Lower lobe of right lung (tissue), 2 donors: ENCODE measurements at regions not wholly inside any gene's neighbourhood (a gene's known extent, or its start where the extent isn't known, plus 50 kb on each side); places are given as distances from the start of the nearest gene placed in this dataset.
"Not testable (repeated sequence)": the region's sequence is repeated elsewhere in the genome, so short reads cannot be mapped to it uniquely, and the experiment has no call there.

Source experiments
- ATAC-seq, 2 donors: fragments of 200-7000 bp; cut with Tn5 transposase; one replicate each; pipeline ENCODE4 v1.9.1; 2020 to 2022; ENCODE audit warnings: mild to moderate bottlenecking in 2 of 2, moderate library complexity in 2 of 2
- DNase-seq: peaks from one replicate; pipeline ENCODE4 v3.0.0-alpha.2; 2020
- H3K27ac ChIP-seq: fragments of 200-600 bp; one replicate; pipeline ENCODE4 v1.8.0; 2022
- H3K27me3 ChIP-seq: fragments of 200-600 bp; one replicate; pipeline ENCODE4 v1.8.0; 2022; ENCODE audit warnings: low read depth
- H3K36me3 ChIP-seq: fragments of 200-600 bp; one replicate; pipeline ENCODE4 v1.8.0; 2022; ENCODE audit warnings: mild to moderate bottlenecking
- H3K4me1 ChIP-seq: fragments of 200-600 bp; one replicate; pipeline ENCODE4 v1.8.0; 2022
- H3K4me3 ChIP-seq: fragments of 200-600 bp; one replicate; pipeline ENCODE4 v1.8.0; 2022; ENCODE audit warnings: mild to moderate bottlenecking
- H3K9me3 ChIP-seq: fragments of 200-600 bp; one replicate; pipeline ENCODE4 v1.8.0; 2022
- intact Hi-C: fragments of 100-400 bp; cut with DNase I; formaldehyde crosslinking; loops from one replicate; pipeline ENCODE4 v1.11.0; 2022
- TF ChIP-seq, protein P1 (sequence below): fragments of 200-600 bp; IDR thresholded peaks from one replicate; pipeline ENCODE4 v1.8.0; 2022; ENCODE audit warnings: antibody characterized with exemption, mild to moderate bottlenecking
- donor health status: DM: no; HTN: yes; CAD: no; lungs with severe emphysema.

GRCh38 chrX:46325312-46325877 lies 219.8 kb downstream of the ZNF674 start:
- no peaks in the 10 kb centered on the region for H3K27me3 ChIP-seq
- peak overlapping the region; percentile 56 for H3K27ac ChIP-seq
- peak; percentile 52 for DNase-seq
- no peak overlapping the region for H3K4me3 ChIP-seq
- TF ChIP-seq, protein P1, sequence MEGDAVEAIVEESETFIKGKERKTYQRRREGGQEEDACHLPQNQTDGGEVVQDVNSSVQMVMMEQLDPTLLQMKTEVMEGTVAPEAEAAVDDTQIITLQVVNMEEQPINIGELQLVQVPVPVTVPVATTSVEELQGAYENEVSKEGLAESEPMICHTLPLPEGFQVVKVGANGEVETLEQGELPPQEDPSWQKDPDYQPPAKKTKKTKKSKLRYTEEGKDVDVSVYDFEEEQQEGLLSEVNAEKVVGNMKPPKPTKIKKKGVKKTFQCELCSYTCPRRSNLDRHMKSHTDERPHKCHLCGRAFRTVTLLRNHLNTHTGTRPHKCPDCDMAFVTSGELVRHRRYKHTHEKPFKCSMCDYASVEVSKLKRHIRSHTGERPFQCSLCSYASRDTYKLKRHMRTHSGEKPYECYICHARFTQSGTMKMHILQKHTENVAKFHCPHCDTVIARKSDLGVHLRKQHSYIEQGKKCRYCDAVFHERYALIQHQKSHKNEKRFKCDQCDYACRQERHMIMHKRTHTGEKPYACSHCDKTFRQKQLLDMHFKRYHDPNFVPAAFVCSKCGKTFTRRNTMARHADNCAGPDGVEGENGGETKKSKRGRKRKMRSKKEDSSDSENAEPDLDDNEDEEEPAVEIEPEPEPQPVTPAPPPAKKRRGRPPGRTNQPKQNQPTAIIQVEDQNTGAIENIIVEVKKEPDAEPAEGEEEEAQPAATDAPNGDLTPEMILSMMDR: no peak
- no peaks in the 10 kb centered on the region for H3K36me3 ChIP-seq
- ATAC-seq: peak; percentile 68 to 77
- H3K9me3 ChIP-seq: no peaks in the 10 kb centered on the region
- H3K4me1 ChIP-seq: peaks cover 6% of the 10 kb centered on the region
- intact Hi-C loops: no loop called here

DNA sequence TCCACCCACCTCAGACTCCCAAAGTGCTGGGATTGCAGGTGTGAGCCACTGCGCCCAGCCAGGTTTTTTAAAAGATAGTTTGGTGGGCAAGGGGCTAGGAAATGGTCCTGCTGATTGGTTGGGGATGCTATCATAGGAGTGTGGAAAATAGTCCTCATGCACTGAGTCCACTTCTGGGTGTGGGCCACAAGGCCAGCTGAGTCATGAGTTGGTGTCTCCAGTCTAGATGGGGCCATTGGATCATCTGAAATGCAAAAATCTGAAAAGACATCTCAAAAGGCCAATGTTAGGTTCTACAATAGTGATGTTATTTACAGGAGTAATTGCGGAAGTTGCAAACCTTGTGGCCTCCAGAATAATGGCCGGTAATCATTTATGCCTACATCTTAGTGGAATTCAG lies 221.1 kb downstream of the ZNF674 start:
- Histone ChIP-seq H3K36me3 (no peaks in the 10 kb centered on the region), H3K4me1 (peaks cover 6% of the 10 kb centered on the region), H3K9me3 (no peaks in the 10 kb centered on the region), H3K27me3 (no peaks in the 10 kb centered on the region), H3K27ac (no peak overlapping the region), H3K4me3 (no peak overlapping the region)
- TF ChIP-seq, protein P1: no peak
- ATAC-seq: no peak
- intact Hi-C loops: no loop called here
- DNase-seq: no peak

- H3K36me3 ChIP-seq, H3K4me3 ChIP-seq, H3K27me3 ChIP-seq, intact Hi-C loops, H3K27ac ChIP-seq, H3K4me1 ChIP-seq, ATAC-seq, DNase-seq, H3K9me3 ChIP-seq: not testable (repeated sequence)
Measured at GRCh38 chrX:46322929-46323328, 222.3 kb downstream of the ZNF674 start.

DNA sequence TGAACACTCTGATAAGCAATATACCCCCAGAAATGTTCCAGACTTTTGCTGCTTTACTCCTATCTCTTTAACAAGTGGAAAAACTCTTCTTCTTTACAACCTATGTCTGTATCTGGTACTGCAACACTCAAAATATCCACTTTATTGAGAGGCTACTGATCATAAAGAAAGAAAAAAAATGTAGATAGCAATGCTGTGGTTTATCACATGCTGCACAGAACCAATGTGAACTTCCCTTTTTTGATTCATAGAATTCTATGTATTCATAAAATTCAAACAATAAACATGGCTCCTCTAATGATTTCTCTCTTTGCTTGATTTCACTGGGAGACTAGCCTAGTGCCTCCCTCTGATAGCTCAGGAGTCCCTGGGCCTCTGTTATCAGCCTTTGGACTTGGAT lies 223.5 kb downstream of the ZNF674 start:
- intact Hi-C loops: no loop called here
- no peak for ATAC-seq

GRCh38 chrX:46319750-46320149 lies 225.5 kb downstream of the ZNF674 start:
- intact Hi-C loops: no loop called here
- H3K27me3 ChIP-seq: no peaks in the 10 kb centered on the region
- TF ChIP-seq, protein P1: no peak

More for the DNA sequence above, 223.5 kb downstream of the ZNF674 start:
- no peak for DNase-seq
- H3K9me3 ChIP-seq: no peaks in the 10 kb centered on the region
- peaks cover 6% of the 10 kb centered on the region for H3K4me1 ChIP-seq
- H3K27me3 ChIP-seq: no peaks in the 10 kb centered on the region
- H3K27ac ChIP-seq: no peak overlapping the region
- H3K36me3 ChIP-seq: no peaks in the 10 kb centered on the region
- TF ChIP-seq, protein P1: no peak
- H3K4me3 ChIP-seq: no peak overlapping the region

DNA sequence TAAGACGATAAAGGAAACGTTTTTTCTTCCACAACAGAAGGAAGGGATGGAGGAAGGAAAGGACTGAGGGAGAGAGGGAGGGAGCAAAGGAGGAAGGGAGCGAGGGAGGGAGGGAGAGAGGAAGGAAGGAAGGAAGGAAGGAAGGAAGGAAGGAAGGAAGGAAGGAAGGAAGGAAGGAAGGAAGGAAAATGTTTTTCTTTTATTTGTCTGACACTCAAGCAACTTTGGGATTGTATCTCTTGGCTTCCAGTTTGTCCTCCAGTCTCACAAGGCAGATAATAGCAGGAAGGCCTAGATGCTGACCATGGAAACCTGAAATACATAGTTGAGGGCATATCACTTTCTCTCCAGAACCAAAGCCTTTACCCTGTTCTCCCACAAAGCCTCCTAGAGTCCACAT lies 226.7 kb downstream of the ZNF674 start:
- H3K27ac ChIP-seq: no peak overlapping the region
- no peak for DNase-seq
- intact Hi-C loops: no loop called here
- TF ChIP-seq, protein P1: no peak
- H3K36me3 ChIP-seq: no peaks in the 10 kb centered on the region
- H3K4me1 ChIP-seq: no peaks in the 10 kb centered on the region
- no peaks in the 10 kb centered on the region for H3K9me3 ChIP-seq
- no peaks in the 10 kb centered on the region for H3K27me3 ChIP-seq
- no peak for ATAC-seq
- H3K4me3 ChIP-seq: no peak overlapping the region

More at GRCh38 chrX:46319750-46320149, 225.5 kb downstream of the ZNF674 start:
- Histone ChIP-seq H3K4me1 (no peaks in the 10 kb centered on the region), H3K4me3 (no peak overlapping the region), H3K36me3 (no peaks in the 10 kb centered on the region), H3K27ac (no peak overlapping the region), H3K9me3 (no peaks in the 10 kb centered on the region)
- DNase-seq (no peak), ATAC-seq (no peak)
